ENCODE measurements at regions not wholly inside any gene's neighbourhood (a gene's known extent, or its start where the extent isn't known, plus 50 kb on each side); places are given as distances from the start of the nearest gene placed in this dataset.

- Histone ChIP-seq H3K27me3 (ENCODE audit: control insufficient read depth, insufficient read depth, low read length) (no peaks in the 10 kb centered on the region), H3K27ac (ENCODE audit: low read depth, low read length) (no peak overlapping the region), H3K4me3 (ENCODE audit: low read depth, low read length) (no peak overlapping the region), H3K9me3 (ENCODE audit: control insufficient read depth, insufficient read depth, low read length) (no peaks in the 10 kb centered on the region)
- POLR2A ChIA-PET: no interaction called here
- TF ChIP-seq, protein P1, sequence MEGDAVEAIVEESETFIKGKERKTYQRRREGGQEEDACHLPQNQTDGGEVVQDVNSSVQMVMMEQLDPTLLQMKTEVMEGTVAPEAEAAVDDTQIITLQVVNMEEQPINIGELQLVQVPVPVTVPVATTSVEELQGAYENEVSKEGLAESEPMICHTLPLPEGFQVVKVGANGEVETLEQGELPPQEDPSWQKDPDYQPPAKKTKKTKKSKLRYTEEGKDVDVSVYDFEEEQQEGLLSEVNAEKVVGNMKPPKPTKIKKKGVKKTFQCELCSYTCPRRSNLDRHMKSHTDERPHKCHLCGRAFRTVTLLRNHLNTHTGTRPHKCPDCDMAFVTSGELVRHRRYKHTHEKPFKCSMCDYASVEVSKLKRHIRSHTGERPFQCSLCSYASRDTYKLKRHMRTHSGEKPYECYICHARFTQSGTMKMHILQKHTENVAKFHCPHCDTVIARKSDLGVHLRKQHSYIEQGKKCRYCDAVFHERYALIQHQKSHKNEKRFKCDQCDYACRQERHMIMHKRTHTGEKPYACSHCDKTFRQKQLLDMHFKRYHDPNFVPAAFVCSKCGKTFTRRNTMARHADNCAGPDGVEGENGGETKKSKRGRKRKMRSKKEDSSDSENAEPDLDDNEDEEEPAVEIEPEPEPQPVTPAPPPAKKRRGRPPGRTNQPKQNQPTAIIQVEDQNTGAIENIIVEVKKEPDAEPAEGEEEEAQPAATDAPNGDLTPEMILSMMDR (IDR thresholded peaks at IDR 0.05; ENCODE audit: low read depth, low read length): no peak
- no peak for DNase-seq (ENCODE audit: low read depth, low spot score)
- CTCF ChIA-PET: no interaction called here
Observed at GRCh38 chr4:4776335-4776734, 83.1 kb upstream of the MSX1 start.

DNA sequence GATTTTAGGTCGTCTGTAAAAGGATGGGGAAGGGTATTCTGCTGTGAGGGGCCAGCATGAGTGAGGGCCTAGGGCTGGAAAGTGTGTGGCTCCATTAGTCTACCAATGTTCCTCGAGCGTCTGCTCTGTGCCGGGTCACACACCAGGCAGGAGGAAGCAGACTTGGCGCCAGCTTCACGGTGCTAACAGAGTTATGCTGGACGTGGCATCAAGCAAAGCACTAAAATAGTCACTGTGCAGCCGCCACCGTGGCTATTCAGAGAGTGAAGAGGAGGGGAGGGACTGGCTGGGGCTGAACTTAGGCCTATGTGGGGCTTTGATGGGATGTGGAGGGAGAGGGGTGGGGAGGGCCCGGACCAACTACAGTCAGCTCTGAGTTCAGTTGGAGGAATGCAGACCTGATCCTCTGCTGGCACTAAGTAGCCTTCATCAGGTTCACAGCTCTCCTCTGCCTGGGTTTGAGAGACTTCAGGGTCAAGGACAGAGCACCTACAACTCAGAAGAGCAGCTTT lies 83.9 kb upstream of the MSX1 start:
- no peaks in the 10 kb centered on the region for H3K9me3 ChIP-seq (ENCODE audit: control insufficient read depth, insufficient read depth, low read length)
- H3K27me3 ChIP-seq (ENCODE audit: control insufficient read depth, insufficient read depth, low read length): no peaks in the 10 kb centered on the region
- H3K27ac ChIP-seq (ENCODE audit: low read depth, low read length): no peak overlapping the region
- H3K4me3 ChIP-seq (ENCODE audit: low read depth, low read length): no peak overlapping the region
- POLR2A ChIA-PET: no interaction called here
- DNase-seq (ENCODE audit: low read depth, low spot score): no peak
- CTCF ChIA-PET: no interaction called here
- TF ChIP-seq, protein P1 (IDR thresholded peaks at IDR 0.05; ENCODE audit: low read depth, low read length): no peak

GRCh38 chr4:4772534-4772933 lies 86.9 kb upstream of the MSX1 start:
- H3K4me3 ChIP-seq (ENCODE audit: low read depth, low read length): no peak overlapping the region
- no peak overlapping the region for H3K27ac ChIP-seq (ENCODE audit: low read depth, low read length)
- H3K9me3 ChIP-seq (ENCODE audit: control insufficient read depth, insufficient read depth, low read length): no peaks in the 10 kb centered on the region; the same call in 1 of the 2 replicates
- H3K27me3 ChIP-seq (ENCODE audit: control insufficient read depth, insufficient read depth, low read length): peaks cover 2% of the 10 kb centered on the region
- DNase-seq (ENCODE audit: low read depth, low spot score): no peak
- POLR2A ChIA-PET: no interaction called here
- TF ChIP-seq, protein P1 (IDR thresholded peaks at IDR 0.05; ENCODE audit: low read depth, low read length): no peak
- CTCF ChIA-PET: no interaction called here

GRCh38 chr4:4771160-4771559 lies 88.3 kb upstream of the MSX1 start:
- H3K27me3 ChIP-seq (ENCODE audit: control insufficient read depth, insufficient read depth, low read length): peaks cover 4% of the 10 kb centered on the region
- POLR2A ChIA-PET: no interaction called here
- TF ChIP-seq, protein P1 (IDR thresholded peaks at IDR 0.05; ENCODE audit: low read depth, low read length): no peak
- CTCF ChIA-PET: no interaction called here
- H3K27ac ChIP-seq (ENCODE audit: low read depth, low read length): no peak overlapping the region
- DNase-seq (ENCODE audit: low read depth, low spot score): no peak
- no peak overlapping the region for H3K4me3 ChIP-seq (ENCODE audit: low read depth, low read length)
- H3K9me3 ChIP-seq (ENCODE audit: control insufficient read depth, insufficient read depth, low read length): no peaks in the 10 kb centered on the region; the same call in 1 of the 2 replicates

GRCh38 chr4:4770610-4771009 lies 88.9 kb upstream of the MSX1 start:
- Histone ChIP-seq H3K27ac (ENCODE audit: low read depth, low read length) (no peak overlapping the region), H3K4me3 (ENCODE audit: low read depth, low read length) (no peak overlapping the region), H3K9me3 (ENCODE audit: control insufficient read depth, insufficient read depth, low read length) (no peaks in the 10 kb centered on the region; the same call in 1 of the 2 replicates), H3K27me3 (ENCODE audit: control insufficient read depth, insufficient read depth, low read length) (peaks cover 4% of the 10 kb centered on the region)
- TF ChIP-seq, protein P1 (IDR thresholded peaks at IDR 0.05; ENCODE audit: low read depth, low read length): no peak
- no peak for DNase-seq (ENCODE audit: low read depth, low spot score)
- ChIA-PET CTCF (no interaction called here), POLR2A (no interaction called here)

All from AG04450 (cell line).